Rectal smooth muscle tissue (tissue), 1 donor: ENCODE measurements at regions not wholly inside any gene's neighbourhood (a gene's known extent, or its start where the extent isn't known, plus 50 kb on each side); places are given as distances from the start of the nearest gene placed in this dataset.

Experiments used
- H3K27ac ChIP-seq: one replicate; pipeline ENCODE4 v1.7.0; 2013; ENCODE audit warnings: low read depth, low read length, inconsistent platforms
- H3K27me3 ChIP-seq: one replicate; pipeline ENCODE4 v1.7.0; 2013; ENCODE audit warnings: low read length; ENCODE audit not compliant: control insufficient read depth, insufficient read depth
- H3K36me3 ChIP-seq: one replicate; pipeline ENCODE4 v1.7.0; 2013; ENCODE audit warnings: low read length; ENCODE audit not compliant: control insufficient read depth, insufficient read depth
- H3K4me1 ChIP-seq: one replicate; pipeline ENCODE4 v1.7.0; 2013; ENCODE audit warnings: low read length; ENCODE audit not compliant: control insufficient read depth, insufficient read depth
- H3K4me3 ChIP-seq: one replicate; pipeline ENCODE4 v1.7.0; 2013; ENCODE audit warnings: low read length
- H3K9ac ChIP-seq: one replicate; pipeline ENCODE4 v1.7.0; 2013; ENCODE audit warnings: low read length

DNA sequence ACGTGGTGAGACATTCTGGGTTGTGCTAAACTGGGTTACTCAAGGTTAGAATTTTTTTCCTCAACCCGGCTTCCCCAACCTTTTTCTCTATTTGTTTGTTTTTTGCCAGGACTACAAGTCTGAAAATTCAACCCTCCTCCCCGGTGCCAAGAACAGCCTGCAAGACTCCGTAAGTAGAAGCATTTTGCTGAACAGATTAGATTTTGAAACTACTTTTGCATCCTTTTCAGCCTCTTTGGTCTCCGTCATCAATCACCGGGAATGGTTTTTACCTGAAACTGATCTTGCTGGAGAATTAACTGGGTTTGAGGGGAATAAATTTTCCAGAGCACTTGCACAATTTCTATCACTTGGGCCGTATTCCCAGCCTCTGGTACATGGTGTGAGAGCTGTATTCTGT, 501.2 kb upstream of the EEF2KMT start:
- no peak overlapping the region for H3K4me3 ChIP-seq
- H3K36me3 ChIP-seq: no peaks in the 10 kb centered on the region
- no peak overlapping the region for H3K9ac ChIP-seq
- no peaks in the 10 kb centered on the region for H3K4me1 ChIP-seq
- H3K27me3 ChIP-seq: no peaks in the 10 kb centered on the region
- no peak overlapping the region for H3K27ac ChIP-seq

DNA sequence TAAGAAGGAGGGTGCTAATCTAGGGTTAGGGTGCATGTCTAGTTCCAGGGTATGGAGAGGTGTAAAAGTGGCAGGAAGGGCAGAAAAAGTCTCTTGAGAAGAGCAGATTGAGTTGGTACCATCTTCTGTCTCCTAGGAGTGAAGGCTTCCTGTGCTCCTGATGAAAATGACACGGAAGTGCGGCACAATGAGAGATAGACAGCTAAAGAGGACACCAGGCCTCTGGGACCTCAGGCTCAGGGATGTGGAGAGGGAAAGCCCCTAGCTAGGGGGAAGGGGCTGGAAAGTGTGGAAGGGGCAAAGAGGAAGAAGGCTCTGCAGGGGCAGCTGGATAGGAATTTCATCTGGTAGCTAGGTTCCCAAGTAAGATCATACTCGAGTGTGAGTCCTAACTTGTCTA, 498.3 kb upstream of the EEF2KMT start:
- Histone ChIP-seq H3K36me3 (no peaks in the 10 kb centered on the region), H3K9ac (no peak overlapping the region), H3K4me3 (no peak overlapping the region), H3K27me3 (no peaks in the 10 kb centered on the region), H3K27ac (no peak overlapping the region), H3K4me1 (no peaks in the 10 kb centered on the region)

DNA sequence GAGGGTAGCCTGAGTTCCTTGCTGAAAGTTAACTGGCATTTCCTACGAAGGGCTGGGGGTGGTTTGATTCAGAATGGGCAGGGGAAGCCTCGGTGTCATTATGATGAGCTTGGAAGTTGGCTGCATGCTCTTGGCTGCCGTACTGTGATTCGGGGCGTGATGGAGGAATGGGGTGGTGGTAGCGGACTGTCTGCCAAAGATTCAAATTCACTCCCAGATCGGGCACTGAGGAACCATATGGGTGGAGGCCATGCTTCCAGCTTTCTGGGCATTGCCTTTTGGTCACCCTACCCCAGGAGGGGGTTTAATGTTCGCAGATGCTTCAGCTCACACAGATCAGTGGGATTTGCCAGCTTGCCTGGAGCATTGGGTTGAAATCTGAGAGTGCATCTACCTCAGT, 492.8 kb upstream of the EEF2KMT start:
- Histone ChIP-seq H3K27ac (no peak overlapping the region), H3K36me3 (no peaks in the 10 kb centered on the region), H3K27me3 (peaks cover 2% of the 10 kb centered on the region), H3K9ac (no peak overlapping the region), H3K4me1 (no peaks in the 10 kb centered on the region), H3K4me3 (no peak overlapping the region)

DNA sequence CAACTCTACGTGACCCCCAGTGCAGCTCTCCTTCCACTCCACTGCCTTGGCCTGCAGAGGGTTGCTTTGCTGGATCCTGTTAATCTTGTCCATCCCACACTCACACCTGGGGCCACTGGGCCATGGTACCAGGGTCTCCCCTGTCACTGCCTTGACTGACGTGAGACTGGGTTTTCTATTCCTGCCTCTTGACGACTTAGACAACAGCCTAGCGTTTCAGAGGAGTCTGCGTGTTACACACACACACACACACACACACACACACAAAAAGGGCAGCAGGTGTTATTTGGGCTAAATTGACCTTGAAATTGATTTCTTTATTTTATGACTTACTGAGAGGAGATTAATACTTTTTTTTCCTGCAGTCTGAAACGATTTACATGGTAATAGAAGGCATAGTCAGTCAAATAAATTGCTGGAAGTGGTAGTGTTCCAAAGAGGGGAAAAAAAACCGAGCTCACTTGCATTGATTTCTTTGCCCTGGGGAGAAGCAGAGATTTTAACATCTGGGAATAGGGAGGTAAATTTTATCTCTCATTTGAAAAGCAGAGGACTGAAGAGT, 492.3 kb upstream of the EEF2KMT start:
- Histone ChIP-seq H3K4me3 (no peak overlapping the region), H3K27me3 (peaks cover 2% of the 10 kb centered on the region), H3K36me3 (no peaks in the 10 kb centered on the region)

DNA sequence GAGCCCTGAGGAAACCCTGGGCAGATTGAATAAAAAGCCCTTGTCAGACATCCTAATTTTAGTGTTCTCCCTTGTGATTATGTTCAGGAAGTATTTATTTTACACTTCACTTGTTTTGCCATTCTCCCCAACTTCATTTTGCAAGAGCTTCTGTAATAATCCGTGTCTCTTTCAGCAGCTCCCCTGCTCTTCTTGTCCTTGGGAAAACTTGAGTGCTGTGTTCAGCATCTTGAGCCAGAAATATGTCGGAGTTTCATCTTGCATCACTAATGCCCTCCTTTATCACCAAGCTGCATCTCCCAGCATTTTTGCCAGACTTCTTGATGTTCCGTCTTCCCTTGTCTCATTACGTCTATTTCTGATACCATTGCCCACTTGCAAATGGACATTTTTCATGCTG, 486.5 kb upstream of the EEF2KMT start:
- Histone ChIP-seq H3K9ac (no peak overlapping the region), H3K4me1 (no peaks in the 10 kb centered on the region), H3K4me3 (no peak overlapping the region), H3K27me3 (peaks cover 2% of the 10 kb centered on the region), H3K36me3 (no peaks in the 10 kb centered on the region), H3K27ac (no peak overlapping the region)

More for the DNA sequence above, 492.3 kb upstream of the EEF2KMT start:
- H3K4me1 ChIP-seq: no peaks in the 10 kb centered on the region
- H3K9ac ChIP-seq: no peak overlapping the region
- no peak overlapping the region for H3K27ac ChIP-seq

DNA sequence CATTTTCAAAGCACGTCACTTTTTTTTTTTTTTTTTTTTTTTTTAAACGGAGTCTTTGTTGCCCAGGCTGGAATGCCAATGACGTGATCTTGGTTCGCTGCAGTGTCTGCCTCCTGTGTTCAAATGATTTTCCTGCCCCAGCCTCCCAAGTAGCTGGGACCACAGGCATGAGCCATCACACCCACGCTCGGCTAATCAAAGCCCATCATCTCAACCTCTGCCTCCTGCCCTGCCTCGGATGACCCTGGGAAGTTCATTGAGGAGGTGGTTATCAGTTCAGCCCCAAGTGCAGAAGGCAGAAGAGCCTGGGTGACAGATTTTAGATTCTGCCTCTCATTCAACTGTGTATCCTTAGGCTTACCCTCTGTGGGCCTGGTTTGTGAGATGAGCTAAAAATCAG, 484.9 kb upstream of the EEF2KMT start:
- Histone ChIP-seq H3K9ac (no peak overlapping the region), H3K4me1 (no peaks in the 10 kb centered on the region), H3K27ac (no peak overlapping the region), H3K27me3 (peaks cover 2% of the 10 kb centered on the region), H3K36me3 (no peaks in the 10 kb centered on the region), H3K4me3 (no peak overlapping the region)

DNA sequence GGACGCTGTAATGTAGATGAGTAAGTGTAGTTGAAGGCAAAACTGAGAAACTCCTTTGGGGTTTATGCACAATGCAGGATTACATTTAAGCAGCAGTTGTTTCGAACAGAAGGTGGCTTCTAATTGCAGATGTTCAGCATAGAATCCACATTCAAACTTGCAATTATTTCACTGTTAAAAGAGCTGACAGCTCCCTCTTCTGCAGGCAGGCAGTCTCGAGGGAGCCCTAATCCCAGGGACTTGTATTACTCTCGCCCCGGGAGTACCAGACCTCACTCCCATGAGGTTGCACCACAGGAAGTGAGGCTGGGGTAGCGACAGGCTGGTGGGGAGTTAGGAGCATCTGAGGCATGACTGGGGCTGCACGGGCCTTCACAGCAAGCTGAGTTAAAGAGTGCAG, 484.3 kb upstream of the EEF2KMT start:
- Histone ChIP-seq H3K4me3 (no peak overlapping the region), H3K27me3 (peaks cover 2% of the 10 kb centered on the region), H3K4me1 (no peaks in the 10 kb centered on the region), H3K27ac (no peak overlapping the region), H3K9ac (no peak overlapping the region), H3K36me3 (no peaks in the 10 kb centered on the region)

DNA sequence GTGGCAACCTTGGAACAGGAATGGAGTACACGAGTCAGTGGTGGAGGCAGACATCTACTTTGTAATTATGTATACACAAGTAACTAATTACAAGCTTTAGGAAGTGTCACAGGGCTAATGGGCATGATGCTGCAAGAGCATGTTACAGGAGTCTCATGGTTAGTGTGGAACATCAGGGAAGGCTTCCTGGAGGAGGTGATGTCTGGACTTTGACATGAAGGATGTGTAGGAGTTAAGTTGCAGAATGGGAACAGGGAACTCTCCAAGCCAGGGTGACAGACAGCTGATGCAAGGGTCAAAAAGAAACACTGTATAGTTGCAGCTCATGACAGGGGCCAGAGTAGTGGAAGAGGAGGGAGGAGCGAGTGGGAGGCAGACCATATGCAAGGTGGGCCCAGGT, 483.8 kb upstream of the EEF2KMT start:
- H3K27ac ChIP-seq: no peak overlapping the region
- H3K4me3 ChIP-seq: no peak overlapping the region
- H3K27me3 ChIP-seq: peaks cover 2% of the 10 kb centered on the region
- H3K9ac ChIP-seq: no peak overlapping the region
- no peaks in the 10 kb centered on the region for H3K4me1 ChIP-seq
- no peaks in the 10 kb centered on the region for H3K36me3 ChIP-seq

DNA sequence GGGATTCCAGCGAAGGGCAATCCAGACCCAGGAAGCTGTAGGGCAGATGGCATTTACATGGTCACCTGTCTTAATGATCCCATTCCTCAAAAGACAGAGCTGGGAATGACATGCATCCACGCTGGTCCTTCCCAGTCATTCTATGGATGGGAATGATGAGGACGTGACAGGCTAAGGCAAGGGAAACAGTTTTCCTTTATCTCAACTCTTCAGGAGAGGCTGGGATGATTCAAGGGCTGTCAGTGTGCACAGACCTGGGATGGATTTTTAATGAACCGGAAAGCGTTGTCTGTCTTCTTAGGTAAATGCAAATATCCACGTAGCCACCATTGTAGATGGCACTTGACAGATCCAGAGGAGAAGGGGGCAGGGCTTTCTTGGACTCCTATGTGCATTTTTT, 483.2 kb upstream of the EEF2KMT start:
- Histone ChIP-seq H3K4me1 (no peaks in the 10 kb centered on the region), H3K36me3 (no peaks in the 10 kb centered on the region), H3K27me3 (no peaks in the 10 kb centered on the region), H3K9ac (no peak overlapping the region), H3K4me3 (no peak overlapping the region), H3K27ac (no peak overlapping the region)

DNA sequence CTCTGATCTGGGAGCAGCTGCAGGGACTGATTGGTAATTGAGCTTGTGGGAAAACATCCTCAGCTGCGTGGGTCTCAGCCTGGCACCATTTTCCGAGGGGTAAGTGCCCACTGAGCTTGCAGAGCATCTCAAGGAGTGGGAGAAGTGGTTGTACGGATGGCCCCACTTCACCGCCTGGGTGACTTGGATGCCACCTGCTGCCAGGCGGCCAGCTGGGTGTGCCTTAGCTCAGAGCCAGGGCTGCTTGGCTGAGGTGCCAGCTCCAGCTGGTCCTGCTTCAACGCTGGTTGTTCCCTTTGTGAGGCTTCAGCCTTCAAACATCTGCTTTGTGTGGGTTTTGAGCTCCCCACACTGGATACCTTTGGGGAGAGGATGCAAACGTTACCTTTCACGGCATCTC, 482.7 kb upstream of the EEF2KMT start:
- Histone ChIP-seq H3K4me3 (no peak overlapping the region), H3K27me3 (no peaks in the 10 kb centered on the region), H3K27ac (no peak overlapping the region), H3K4me1 (no peaks in the 10 kb centered on the region), H3K9ac (no peak overlapping the region), H3K36me3 (no peaks in the 10 kb centered on the region)

DNA sequence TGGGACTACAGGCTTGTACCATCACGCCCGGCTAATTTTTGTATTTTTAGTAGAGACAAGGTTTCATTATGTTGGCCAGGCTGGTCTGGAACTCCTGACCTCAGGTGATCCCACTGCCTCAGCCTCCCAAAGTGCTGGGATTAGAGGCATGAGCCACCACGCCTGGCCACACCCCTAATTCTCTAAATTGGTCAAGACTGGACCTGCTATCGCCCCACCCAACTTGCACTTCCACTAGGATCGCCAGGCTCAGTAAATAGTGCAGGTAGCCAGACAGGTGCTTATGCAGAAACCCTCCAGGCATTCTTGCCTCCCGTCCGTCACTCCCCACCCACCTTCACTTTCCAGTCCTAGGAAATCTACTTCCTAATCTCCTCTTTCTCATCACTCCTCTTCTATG, 481.4 kb upstream of the EEF2KMT start:
- H3K36me3 ChIP-seq: no peaks in the 10 kb centered on the region
- no peak overlapping the region for H3K27ac ChIP-seq
- H3K4me1 ChIP-seq: no peaks in the 10 kb centered on the region
- H3K27me3 ChIP-seq: no peaks in the 10 kb centered on the region
- no peak overlapping the region for H3K4me3 ChIP-seq
- H3K9ac ChIP-seq: no peak overlapping the region

DNA sequence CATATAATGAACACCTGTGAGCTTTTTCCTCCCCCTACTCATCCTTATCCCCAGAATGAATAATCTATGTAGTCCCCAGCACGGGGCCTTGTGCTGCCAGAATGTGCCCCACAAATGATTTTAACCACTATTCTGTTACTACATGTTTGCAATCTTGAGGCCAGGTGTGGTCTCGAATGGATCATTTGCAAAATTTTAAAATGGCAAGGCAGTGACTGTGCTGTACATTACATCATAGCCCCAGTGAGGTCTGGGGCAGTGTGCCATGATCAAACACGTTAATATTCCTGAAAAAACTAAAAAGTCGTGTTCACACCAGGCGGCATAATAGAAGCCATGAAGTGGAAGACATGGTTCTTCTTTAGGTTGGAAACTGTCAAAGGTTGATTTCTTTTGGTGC, 479.9 kb upstream of the EEF2KMT start:
- Histone ChIP-seq H3K4me3 (no peak overlapping the region), H3K27me3 (no peaks in the 10 kb centered on the region), H3K9ac (no peak overlapping the region), H3K4me1 (no peaks in the 10 kb centered on the region), H3K27ac (no peak overlapping the region), H3K36me3 (no peaks in the 10 kb centered on the region)

DNA sequence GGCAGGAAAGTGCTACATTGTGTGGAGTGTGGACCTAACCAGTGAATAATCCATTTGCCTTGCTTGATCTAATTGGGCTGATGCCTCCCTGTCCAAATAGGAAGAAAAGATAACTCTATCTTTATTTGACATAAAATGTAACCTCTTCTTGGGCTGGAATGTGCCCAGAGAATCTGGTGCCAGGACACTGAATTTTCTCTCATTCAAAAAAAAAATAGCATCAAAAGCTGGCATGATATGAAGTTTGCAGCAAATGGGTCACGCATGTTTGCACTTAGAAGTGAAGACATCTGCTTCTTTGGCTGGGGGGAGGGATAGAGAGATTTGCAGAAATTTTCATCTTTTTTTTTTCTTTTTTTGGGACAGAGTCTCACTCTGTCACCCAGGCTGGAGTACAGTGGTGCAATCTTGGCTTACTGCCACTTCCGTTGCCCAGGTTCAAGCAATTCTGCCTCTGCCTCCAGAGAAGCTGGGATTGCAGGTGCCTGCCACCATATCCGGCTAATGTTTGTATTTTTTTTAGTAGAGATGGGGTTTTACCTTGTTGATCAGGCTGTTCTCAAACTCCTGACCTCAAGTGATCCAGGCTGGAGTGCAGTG, 478.2 kb upstream of the EEF2KMT start:
- H3K36me3 ChIP-seq: no peaks in the 10 kb centered on the region
- no peak overlapping the region for H3K27ac ChIP-seq
- H3K4me3 ChIP-seq: no peak overlapping the region
- no peak overlapping the region for H3K9ac ChIP-seq
- H3K4me1 ChIP-seq: no peaks in the 10 kb centered on the region
- H3K27me3 ChIP-seq: no peaks in the 10 kb centered on the region
